Medulla oblongata (tissue), 1 donor: ENCODE measurements at regions not wholly inside any gene's neighbourhood (a gene's known extent, or its start where the extent isn't known, plus 50 kb on each side); places are given as distances from the start of the nearest gene placed in this dataset.
"Not testable (repeated sequence)": the region's sequence is repeated elsewhere in the genome, so short reads cannot be mapped to it uniquely, and the experiment has no call there.

Source experiments
- DNase-seq: peaks from one replicate; pipeline ENCODE4 v3.0.0-alpha.2; 2015; ENCODE audit errors: extremely low spot score

DNA sequence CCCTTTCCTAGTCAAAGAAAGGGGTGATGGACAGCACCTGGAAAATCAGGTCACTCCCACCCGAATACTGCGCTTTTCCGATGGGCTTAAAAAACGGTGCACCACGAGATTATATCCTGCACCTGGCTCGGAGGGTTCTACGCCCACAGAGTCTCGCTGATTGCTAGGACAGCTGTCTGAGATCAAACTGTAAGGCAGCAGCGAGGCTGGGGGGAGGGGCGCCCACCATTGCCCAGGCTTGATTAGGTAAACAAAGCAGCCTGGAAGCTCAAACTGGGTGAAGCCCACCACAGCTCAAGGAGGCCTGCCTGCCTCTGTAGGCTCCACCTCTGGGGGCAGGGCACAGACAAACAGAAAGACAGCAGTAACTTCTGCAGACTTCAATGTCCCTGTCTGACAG is 783.4 kb downstream of the NSUN3 start:
- DNase-seq, result not testable (repeated sequence)

- peak; percentile 22 for DNase-seq
Measured at GRCh38 chr3:94862703-94863102, 799.8 kb downstream of the NSUN3 start.

- DNase-seq, result no peak
Measured at GRCh38 chr3:94869059-94869547, 806.2 kb downstream of the NSUN3 start.

DNA sequence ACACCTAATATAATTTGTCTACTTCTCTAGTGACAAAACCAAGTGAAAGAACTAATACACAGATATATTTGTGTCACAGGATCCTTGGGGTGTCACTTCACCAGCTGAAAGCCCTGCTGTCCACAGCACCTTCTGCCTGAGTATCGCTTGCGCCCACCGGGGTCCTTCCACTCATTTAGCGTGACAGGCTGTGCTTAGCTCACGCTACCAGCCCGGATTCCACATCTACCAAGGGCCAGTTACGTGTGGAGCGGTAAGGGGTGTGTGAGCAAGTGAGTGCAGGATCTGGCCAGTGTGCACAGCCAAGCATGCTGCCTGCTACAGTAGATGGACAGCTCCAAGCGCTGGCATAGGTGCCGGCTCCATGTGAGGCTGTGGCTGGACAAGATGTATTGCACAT is 810.9 kb downstream of the NSUN3 start:
- DNase-seq, result no peak

- DNase-seq, result no peak
Measured at GRCh38 chr3:94875149-94875548, 812.3 kb downstream of the NSUN3 start.

DNA sequence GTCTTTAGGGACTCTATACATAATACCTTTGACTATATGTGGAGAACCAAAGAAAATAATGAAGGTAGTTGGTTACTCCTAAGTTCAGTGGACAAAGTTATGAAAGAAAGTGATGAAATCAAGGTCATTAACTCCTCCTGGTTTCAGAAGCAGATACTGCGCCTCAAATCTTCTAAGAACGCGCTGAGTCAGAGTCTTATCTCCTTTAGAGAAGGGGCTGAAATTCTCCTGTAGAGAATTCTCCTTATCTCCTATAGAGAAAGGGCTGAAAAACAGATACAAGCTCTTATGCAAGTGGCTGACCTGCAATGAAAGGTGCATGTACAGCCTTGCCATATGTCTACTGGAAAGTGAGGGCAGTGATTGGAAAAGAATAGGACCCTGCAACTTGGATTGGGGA is 824.2 kb downstream of the NSUN3 start:
- DNase-seq, result no peak

DNA sequence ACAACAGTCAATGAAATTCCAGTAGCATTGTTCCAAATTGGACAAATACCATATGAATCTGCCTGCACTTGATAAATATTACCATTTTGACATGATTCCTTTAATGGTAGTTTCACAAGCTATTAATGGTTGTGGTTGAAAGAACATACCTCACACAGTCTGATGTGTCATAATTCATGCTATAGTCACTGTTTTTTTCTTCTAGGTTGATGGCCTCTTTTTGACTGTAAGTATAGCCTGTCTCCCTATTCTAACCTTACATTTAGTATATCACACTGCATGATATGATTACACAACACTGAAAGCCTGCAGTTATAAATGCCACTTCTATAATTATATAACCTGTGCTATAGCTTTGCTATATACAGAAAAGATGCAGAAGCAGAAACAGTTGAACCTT is 834.1 kb downstream of the NSUN3 start:
- DNase-seq, result no peak

GRCh38 chr3:94904156-94904674 is 841.4 kb downstream of the NSUN3 start:
- no peak for DNase-seq

GRCh38 chr3:94909726-94910125 is 846.9 kb downstream of the NSUN3 start:
- DNase-seq, result no peak

GRCh38 chr3:94912656-94913055 is 849.8 kb downstream of the NSUN3 start:
- DNase-seq, result no peak

- no peak for DNase-seq
Measured at GRCh38 chr3:94927175-94927574, 864.3 kb downstream of the NSUN3 start.

DNA sequence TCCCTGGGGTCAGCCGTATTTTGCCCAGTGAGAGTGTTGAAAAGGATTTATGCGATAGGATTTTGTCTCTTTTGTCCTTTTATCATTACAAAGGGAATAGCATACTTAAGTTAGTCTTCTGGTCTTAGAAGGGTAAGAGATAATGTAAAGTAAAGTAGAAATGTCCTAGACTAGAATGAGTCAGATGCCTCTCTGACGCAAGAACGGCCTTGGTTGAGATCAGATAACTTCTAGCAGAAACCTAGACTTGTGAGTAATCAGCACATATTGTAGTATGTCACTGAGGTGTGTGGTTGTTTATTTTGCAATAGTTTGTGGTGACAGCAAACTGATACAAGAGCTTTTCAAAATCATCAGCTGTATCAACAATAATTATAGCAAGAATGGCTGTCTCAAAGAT is 866.1 kb downstream of the NSUN3 start:
- no peak for DNase-seq

- no peak for DNase-seq
Measured at GRCh38 chr3:94935738-94936580, 873.1 kb downstream of the NSUN3 start.

DNA sequence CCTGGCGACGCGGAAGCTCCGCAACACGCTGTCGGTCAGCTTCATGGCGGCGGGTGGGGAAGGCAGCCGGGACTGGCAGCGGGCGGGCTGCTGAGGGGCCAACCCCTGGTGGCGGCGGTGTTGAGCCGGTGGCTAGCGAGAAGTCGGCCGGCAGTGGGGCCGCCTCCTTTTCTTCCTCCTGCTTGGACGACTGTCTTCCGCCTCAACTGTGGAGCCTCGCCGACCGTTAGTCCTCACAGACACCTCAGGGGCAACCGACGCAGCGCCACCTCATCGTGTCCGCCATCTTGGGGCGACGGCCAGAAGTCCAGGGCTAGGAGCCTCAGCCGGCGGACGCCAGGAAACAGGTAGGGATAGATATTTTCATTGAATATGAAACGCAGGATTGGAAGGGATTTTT is 875.1 kb downstream of the NSUN3 start:
- DNase-seq, result no peak

- DNase-seq, result no peak
Measured at GRCh38 chr3:94946683-94947082, 883.8 kb downstream of the NSUN3 start.

DNA sequence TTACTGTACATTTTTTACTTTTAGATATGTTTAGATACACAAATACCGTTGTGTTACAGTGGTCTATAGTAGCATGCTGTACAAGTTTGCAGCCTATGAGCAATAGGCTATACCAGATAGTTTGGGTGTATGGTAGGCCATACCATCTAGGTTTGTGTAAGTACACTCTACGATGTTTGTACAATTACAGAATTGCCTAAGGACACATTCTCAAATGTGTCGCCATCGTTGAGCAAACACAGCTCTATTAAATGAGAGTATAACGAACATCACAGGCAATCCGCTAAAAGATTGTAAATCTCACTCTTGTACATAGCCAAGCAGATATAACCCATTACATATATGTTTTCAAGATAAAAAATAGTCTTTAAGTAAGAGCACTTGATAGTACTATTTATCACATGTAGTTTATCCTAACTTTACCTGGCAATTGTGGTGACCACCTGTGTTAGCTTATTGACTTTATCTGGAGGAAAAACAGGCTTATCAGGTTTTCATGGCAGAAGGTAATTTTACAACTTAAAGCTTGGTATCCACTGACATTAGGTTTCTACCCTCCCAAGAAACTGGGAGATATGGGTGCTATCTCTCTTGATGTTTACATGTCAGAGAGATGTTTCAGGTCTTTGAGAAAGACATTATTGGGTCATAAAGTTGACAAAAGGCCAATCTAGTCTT is 898.7 kb downstream of the NSUN3 start:
- no peak for DNase-seq

GRCh38 chr3:94965867-94966475 is 903.1 kb downstream of the NSUN3 start:
- no peak for DNase-seq

DNA sequence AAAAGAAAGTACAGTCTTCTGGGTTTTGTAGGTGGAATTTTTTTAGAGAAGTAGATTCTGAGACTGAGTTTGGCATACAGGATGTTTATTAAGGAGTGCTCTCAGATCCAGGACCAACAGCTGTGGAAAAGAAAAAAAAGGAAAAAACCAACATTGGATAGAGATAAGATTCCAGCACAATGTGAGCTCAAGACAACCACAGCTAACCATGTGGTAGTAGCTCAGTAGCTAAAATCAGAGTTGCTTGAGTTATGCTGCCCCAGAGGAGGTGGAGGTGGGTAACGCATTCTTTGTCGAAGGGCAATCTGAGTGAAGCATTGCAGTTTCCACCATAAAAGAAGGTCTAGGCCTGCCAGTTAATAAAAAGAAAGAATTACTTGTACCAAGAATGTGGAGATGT is 904.3 kb downstream of the NSUN3 start:
- DNase-seq, result no peak

- DNase-seq, result no peak
Measured at GRCh38 chr3:94968519-94968918, 905.7 kb downstream of the NSUN3 start.

DNA sequence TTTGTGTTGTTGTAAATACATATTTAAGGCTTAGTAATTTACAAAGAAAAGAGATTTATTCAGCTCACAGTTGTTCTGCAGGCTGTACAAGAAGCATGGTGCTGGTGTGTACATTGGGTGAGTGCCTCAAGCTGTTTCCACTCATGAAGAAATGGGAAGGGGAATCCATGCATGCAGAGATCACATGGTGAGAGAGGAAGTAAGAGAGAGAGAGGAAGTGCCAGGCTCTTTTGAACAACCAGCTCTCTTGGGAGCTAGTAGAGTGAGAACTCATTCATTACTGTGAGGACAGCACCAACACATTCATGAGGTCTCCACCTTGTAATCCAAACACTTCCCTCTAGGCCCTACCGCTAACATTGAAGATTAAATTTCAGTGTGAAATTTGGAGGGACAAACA is 909.2 kb downstream of the NSUN3 start:
- DNase-seq, result no peak

DNA sequence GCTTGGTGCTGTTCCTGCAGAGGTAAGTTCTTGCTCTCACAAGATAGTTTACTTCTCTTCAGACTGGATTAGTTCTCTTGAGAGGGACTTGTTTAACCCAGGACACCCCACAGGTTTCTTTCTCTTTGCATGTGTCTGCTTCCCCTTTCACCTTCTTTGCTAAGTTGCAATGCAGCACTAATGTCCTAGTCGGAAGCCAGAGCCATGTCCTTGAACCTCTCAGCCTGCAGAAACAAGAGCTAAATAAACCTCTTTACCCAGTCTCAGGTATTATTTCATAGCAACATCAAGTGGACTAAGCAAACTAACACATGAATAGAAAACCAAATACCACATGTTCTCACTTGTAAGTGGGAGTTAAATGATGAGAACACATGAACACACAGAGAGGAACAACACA is 915.2 kb downstream of the NSUN3 start:
- DNase-seq, result no peak

DNA sequence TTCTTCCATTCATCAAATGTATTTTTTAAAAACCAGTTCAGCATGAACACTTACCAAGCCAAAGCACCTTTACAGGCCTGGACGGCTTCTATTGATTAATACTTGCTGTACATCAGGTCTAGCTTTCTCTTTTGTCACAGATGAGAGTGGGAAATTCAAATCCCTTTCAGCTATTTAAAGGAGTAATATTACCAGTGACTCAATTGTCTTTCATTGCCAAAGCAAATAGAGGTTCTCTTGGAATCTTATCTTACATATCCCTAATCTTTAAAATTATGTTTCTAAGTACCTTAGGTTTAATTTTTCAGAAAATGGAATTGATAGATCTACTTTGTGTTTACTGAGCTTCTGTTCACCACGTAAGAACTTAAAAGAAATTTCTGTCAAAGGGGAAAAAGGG is 922.9 kb downstream of the NSUN3 start:
- DNase-seq, result no peak
